Fibroblast of mammary gland (primary cell): ENCODE measurements at regions not wholly inside any gene's neighbourhood (a gene's known extent, or its start where the extent isn't known, plus 50 kb on each side); places are given as distances from the start of the nearest gene placed in this dataset.

ENCODE experiments used
- DNase-seq: peaks from one replicate; pipeline ENCODE4 v3.0.0-alpha.2; 2010; ENCODE audit warnings: low read depth
- H3K4me3 ChIP-seq: 2 replicates; pipeline ENCODE4 v1.5.1; 2011; ENCODE audit warnings: low read depth, mild to moderate bottlenecking, low read length, moderate library complexity; ENCODE audit not compliant: control insufficient read depth
- CTCF ChIP-seq: conservative IDR thresholded peaks from 2 replicates; pipeline ENCODE4 v1.5.1; 2011; ENCODE audit warnings: low read depth, low read length, inconsistent platforms; ENCODE audit not compliant: control insufficient read depth, insufficient read depth

GRCh38 chr3:154753101-154753500, 323.1 kb upstream of the GPR149 start:
- H3K4me3 ChIP-seq: no peak overlapping the region
- no peak for DNase-seq
- TF ChIP-seq CTCF: no peak

GRCh38 chr3:154749514-154749913, 319.5 kb upstream of the GPR149 start:
- no peak for DNase-seq
- no peak overlapping the region for H3K4me3 ChIP-seq
- no peak for TF ChIP-seq CTCF

GRCh38 chr3:154745929-154746328, 315.9 kb upstream of the GPR149 start:
- TF ChIP-seq CTCF: peak; percentile 16
- DNase-seq: no peak
- H3K4me3 ChIP-seq: no peak overlapping the region

- H3K4me3 ChIP-seq: no peak overlapping the region
- no peak for DNase-seq
- no peak for TF ChIP-seq CTCF
These were observed 315.1 kb upstream of the GPR149 start for GRCh38 chr3:154745122-154745521.

- no peak for DNase-seq
- H3K4me3 ChIP-seq: no peak overlapping the region
- TF ChIP-seq CTCF: no peak
These were observed 313.4 kb upstream of the GPR149 start for GRCh38 chr3:154743418-154743817.

GRCh38 chr3:154734468-154734867, 304.5 kb upstream of the GPR149 start:
- no peak for DNase-seq
- no peak for TF ChIP-seq CTCF

GRCh38 chr3:154730186-154730585, 300.2 kb upstream of the GPR149 start:
- DNase-seq: peak; percentile 7
- no peak for TF ChIP-seq CTCF
- H3K4me3 ChIP-seq: no peak overlapping the region

More at GRCh38 chr3:154734468-154734867, 304.5 kb upstream of the GPR149 start:
- no peak overlapping the region for H3K4me3 ChIP-seq
